CD8-positive, alpha-beta memory T cell (primary cell): ENCODE measurements at regions not wholly inside any gene's neighbourhood (a gene's known extent, or its start where the extent isn't known, plus 50 kb on each side); places are given as distances from the start of the nearest gene placed in this dataset.

ENCODE experiments used
- CTCF ChIA-PET: fragments of 350-600 bp; sonication (Branson Sonifier 250); formaldehyde crosslinking; loops from one replicate; lab custom pipeline; 2021; ENCODE audit warnings: antibody characterized with exemption; lab: Charles Lee
- POLR2A ChIA-PET: fragments of 350-600 bp; sonication (Branson Sonifier 250); formaldehyde crosslinking; loops from one replicate; lab custom pipeline; 2021; ENCODE audit warnings: antibody characterized with exemption; lab: Charles Lee
- DNase-seq, 5 donors: peaks; one replicate each; pipeline versions ENCODE4 v3.0.0 to v3.0.0-alpha.2; 2020 to 2022; ENCODE audit warnings: mixed read lengths in 1 of 5
- H3K27ac ChIP-seq: one replicate; pipeline ENCODE4 v1.7.0; 2013; ENCODE audit warnings: low read depth, mild to moderate bottlenecking, low read length, moderate library complexity
- H3K27me3 ChIP-seq: 2 replicates; pipeline ENCODE4 v1.7.0; 2013; ENCODE audit warnings: low read length, mild to moderate bottlenecking; ENCODE audit not compliant: insufficient read depth, poor library complexity, severe bottlenecking
- H3K36me3 ChIP-seq: 2 replicates; pipeline ENCODE4 v1.7.0; 2013; ENCODE audit warnings: mild to moderate bottlenecking, low read length, moderate library complexity; ENCODE audit not compliant: insufficient read depth
- H3K4me1 ChIP-seq: 2 replicates; pipeline ENCODE4 v1.7.0; 2013; ENCODE audit warnings: mild to moderate bottlenecking, low read length, moderate library complexity; ENCODE audit not compliant: insufficient read depth
- H3K4me3 ChIP-seq: 2 replicates; pipeline ENCODE4 v1.7.0; 2013; ENCODE audit warnings: mild to moderate bottlenecking, low read length
- H3K9me3 ChIP-seq: 2 replicates; pipeline ENCODE4 v1.7.0; 2013; ENCODE audit warnings: mild to moderate bottlenecking, low read length
- H3K27ac Mint-ChIP-seq, 8 donors: one replicate each; pipeline ENCODE4 v1.8.0; 2020 to 2021; ENCODE audit warnings: mixed read lengths in 8 of 8, mild to moderate bottlenecking in 6 of 8, inconsistent platforms in 3 of 8, moderate library complexity in 3 of 8
- H3K27me3 Mint-ChIP-seq, 2 donors: one replicate each; pipeline ENCODE4 v1.8.0; 2020 to 2021; ENCODE audit warnings: mixed read lengths in 2 of 2, mild to moderate bottlenecking in 1 of 2, moderate library complexity in 1 of 2
- H3K36me3 Mint-ChIP-seq, 3 donors: one replicate each; pipeline ENCODE4 v1.8.0; 2020 to 2021; ENCODE audit warnings: mixed read lengths in 3 of 3, inconsistent platforms in 1 of 3, mild to moderate bottlenecking in 1 of 3
- H3K4me1 Mint-ChIP-seq, 3 donors: one replicate each; pipeline ENCODE4 v1.8.0; 2020 to 2021; ENCODE audit warnings: mixed read lengths in 3 of 3, inconsistent platforms in 1 of 3, mild to moderate bottlenecking in 1 of 3
- H3K4me3 Mint-ChIP-seq, 7 donors: one replicate each; pipeline ENCODE4 v1.8.0; 2020 to 2021; ENCODE audit warnings: mixed read lengths in 7 of 7, mild to moderate bottlenecking in 6 of 7, moderate library complexity in 4 of 7, inconsistent platforms in 2 of 7
- H3K9me3 Mint-ChIP-seq, 5 donors: one replicate each; pipeline ENCODE4 v1.8.0; 2020 to 2022; ENCODE audit warnings: mixed read lengths in 5 of 5, mild to moderate bottlenecking in 3 of 5, moderate library complexity in 2 of 5, inconsistent platforms in 1 of 5

DNA sequence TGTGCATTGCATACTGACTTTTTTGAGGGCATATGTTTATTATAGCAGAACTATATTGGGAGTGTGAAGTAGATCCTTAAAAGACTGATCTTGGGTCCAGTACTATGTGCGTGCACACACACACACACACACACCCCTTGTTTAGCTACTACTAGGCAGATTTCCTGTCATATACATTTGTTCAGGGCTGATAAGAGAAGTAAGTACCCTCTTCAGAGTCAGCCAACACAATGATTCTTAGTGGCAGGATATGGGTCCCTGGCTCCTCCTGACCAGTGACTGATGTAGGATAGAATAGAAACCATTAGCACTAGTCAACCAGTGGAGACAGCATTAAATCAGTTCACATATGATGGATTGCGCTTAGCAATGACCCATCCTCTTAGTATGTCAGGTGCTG, 76.2 kb upstream of the MIER3 start:
- Histone ChIP-seq H3K4me1 (no peaks in the 10 kb centered on the region), H3K36me3 (no peaks in the 10 kb centered on the region), H3K4me3 (no peak overlapping the region), H3K27me3 (no peaks in the 10 kb centered on the region), H3K27ac (no peak overlapping the region), H3K9me3 (no peaks in the 10 kb centered on the region)
- Mint-ChIP-seq H3K27ac (no peak overlapping the region), H3K4me1 (peaks cover 8 to 17% (median 13%) of the 10 kb centered on the region in 3 donors), H3K27me3 (peaks cover 2 to 7% of the 10 kb centered on the region in 2 donors), H3K36me3 (peaks cover 0 to 2% (median 0%) of the 10 kb centered on the region in 3 donors), H3K9me3 (peaks cover 0 to 9% (median 0%) of the 10 kb centered on the region in 5 donors), H3K4me3 (no peak overlapping the region)
- CTCF ChIA-PET: no interaction called here
- DNase-seq: no peak
- POLR2A ChIA-PET: no interaction called here

DNA sequence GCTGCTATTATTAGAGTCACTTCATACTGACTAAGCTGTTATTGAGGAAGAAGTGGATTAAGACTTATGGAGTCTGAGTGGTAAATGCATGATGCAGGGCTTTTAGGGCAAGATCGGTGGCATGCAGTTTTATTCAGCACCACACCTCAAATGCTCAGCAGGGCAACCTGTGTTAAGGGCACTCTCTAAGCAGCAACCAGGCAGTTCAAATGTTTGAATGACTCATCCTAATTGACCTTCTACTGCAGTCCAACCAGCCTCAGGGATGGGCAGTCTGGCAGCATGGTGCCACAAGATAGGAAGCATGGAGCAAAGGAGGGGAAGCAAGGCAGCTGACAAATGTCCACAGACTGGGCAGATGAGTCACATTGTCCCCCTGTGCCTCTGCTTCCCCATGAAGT, 80.2 kb upstream of the MIER3 start:
- peaks cover 8 to 17% (median 13%) of the 10 kb centered on the region in 3 donors for H3K4me1 Mint-ChIP-seq
- no peak overlapping the region for H3K4me3 Mint-ChIP-seq
- POLR2A ChIA-PET: no interaction called here
- no peaks in the 10 kb centered on the region for H3K36me3 ChIP-seq
- CTCF ChIA-PET: no interaction called here
- no peaks in the 10 kb centered on the region for H3K27me3 ChIP-seq
- peaks cover 2 to 17% of the 10 kb centered on the region in 2 donors for H3K27me3 Mint-ChIP-seq
- DNase-seq: no peak
- no peaks in the 10 kb centered on the region for H3K9me3 ChIP-seq
- H3K9me3 Mint-ChIP-seq: no peaks in the 10 kb centered on the region
- peak overlapping the region in 1 of 8 donors; percentile 7 for H3K27ac Mint-ChIP-seq
- no peaks in the 10 kb centered on the region for H3K4me1 ChIP-seq
- no peak overlapping the region for H3K4me3 ChIP-seq
- no peak overlapping the region for H3K27ac ChIP-seq
- H3K36me3 Mint-ChIP-seq: peaks cover 0 to 2% (median 0%) of the 10 kb centered on the region in 3 donors

DNA sequence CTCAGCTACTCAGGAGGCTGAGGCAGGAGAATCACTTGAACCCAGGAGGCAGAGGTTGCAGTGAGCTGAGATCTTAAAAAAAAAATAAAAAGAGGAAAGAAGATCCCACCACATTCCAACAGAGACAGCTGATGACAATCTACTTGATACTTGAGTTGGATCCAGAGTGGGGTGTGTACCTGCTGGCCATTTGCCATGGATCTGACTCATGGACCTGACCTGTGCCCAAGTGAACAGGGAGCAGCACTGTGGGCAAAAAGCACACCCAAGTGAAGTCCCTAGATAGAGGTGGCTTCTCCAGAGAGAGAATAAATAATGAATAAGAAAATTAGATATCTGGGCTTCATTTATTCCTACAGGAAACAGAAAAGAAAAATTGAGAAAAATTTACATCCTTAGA, 81.2 kb upstream of the MIER3 start:
- H3K27ac ChIP-seq: no peak overlapping the region
- H3K9me3 ChIP-seq: no peaks in the 10 kb centered on the region
- ChIA-PET POLR2A (no interaction called here), CTCF (no interaction called here)
- H3K36me3 ChIP-seq: no peaks in the 10 kb centered on the region
- Mint-ChIP-seq H3K36me3 (peaks cover 0 to 2% (median 0%) of the 10 kb centered on the region in 3 donors), H3K4me1 (peaks cover 8 to 17% (median 13%) of the 10 kb centered on the region in 3 donors), H3K4me3 (no peak overlapping the region), H3K27ac (no peak overlapping the region), H3K9me3 (no peaks in the 10 kb centered on the region), H3K27me3 (peaks cover 2 to 17% of the 10 kb centered on the region in 2 donors)
- no peak for DNase-seq
- H3K27me3 ChIP-seq: no peaks in the 10 kb centered on the region
- no peak overlapping the region for H3K4me3 ChIP-seq
- H3K4me1 ChIP-seq: no peaks in the 10 kb centered on the region

DNA sequence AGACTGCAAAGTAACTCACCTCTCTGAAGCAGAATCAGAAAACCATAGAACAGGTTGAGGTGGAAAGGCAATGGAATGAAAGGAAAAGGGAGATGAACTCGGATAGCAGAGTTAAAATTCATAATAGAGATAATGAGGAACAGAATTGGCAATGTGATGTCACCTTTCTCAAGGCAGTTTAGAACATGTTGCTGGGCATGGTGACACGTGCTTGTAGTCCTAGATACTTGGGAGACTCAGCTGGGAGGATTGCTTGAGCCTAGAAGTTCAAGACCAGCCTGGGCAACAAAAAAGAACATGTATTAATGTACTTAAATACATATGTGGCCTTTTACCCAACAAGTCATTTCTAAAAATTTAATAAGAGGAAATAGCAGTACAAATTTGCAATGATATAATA, 81.6 kb upstream of the MIER3 start:
- peaks cover 0 to 2% (median 0%) of the 10 kb centered on the region in 3 donors for H3K36me3 Mint-ChIP-seq
- peaks cover 2 to 17% of the 10 kb centered on the region in 2 donors for H3K27me3 Mint-ChIP-seq
- no peak overlapping the region for H3K27ac Mint-ChIP-seq
- CTCF ChIA-PET: no interaction called here
- no peak overlapping the region for H3K4me3 Mint-ChIP-seq
- H3K36me3 ChIP-seq: no peaks in the 10 kb centered on the region
- no peaks in the 10 kb centered on the region for H3K9me3 Mint-ChIP-seq
- POLR2A ChIA-PET: no interaction called here
- no peak overlapping the region for H3K4me3 ChIP-seq
- no peaks in the 10 kb centered on the region for H3K27me3 ChIP-seq
- no peak for DNase-seq
- no peaks in the 10 kb centered on the region for H3K4me1 ChIP-seq
- no peaks in the 10 kb centered on the region for H3K9me3 ChIP-seq
- H3K27ac ChIP-seq: no peak overlapping the region
- H3K4me1 Mint-ChIP-seq: peaks cover 8 to 17% (median 13%) of the 10 kb centered on the region in 3 donors

DNA sequence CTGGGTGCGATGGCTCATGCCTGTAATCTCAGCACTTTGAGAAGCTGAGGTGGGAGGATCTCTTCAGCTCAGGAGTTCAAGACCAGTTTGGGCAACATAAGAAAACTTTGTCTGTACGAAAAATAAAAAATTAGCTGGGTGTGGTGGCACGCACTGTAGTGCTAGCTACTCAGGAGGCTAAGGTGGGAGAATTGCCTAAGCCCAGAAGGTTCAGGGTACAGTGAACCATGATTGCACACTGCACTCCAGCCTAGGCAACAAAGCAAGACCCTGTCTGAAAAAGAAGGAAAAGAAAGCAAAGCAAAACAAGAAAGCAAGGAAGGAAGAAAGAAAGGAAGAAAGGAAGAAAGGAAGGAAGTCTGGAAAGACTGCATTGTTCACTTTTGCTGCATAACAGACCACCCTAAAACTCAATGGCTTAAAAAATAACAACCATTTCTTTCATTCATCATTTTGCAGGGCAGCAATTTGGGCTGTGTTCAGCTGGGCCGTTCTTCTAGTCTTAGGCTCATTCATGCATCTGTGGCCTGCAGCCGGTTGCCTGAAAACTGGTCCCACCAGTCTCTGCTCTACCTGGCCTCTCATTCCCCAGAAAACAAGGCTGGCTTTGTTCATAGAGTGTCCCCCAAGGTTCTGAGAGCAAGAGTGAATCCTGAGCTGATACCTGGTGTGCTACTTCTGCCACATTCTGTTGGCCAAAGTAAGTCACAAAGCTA, 82.4 kb upstream of the MIER3 start:
- no peaks in the 10 kb centered on the region for H3K9me3 Mint-ChIP-seq
- H3K27ac Mint-ChIP-seq: no peak overlapping the region
- no peak for DNase-seq
- ChIA-PET CTCF (no interaction called here), POLR2A (no interaction called here)
- H3K27me3 Mint-ChIP-seq: peaks cover 2 to 17% of the 10 kb centered on the region in 2 donors
- H3K9me3 ChIP-seq: no peaks in the 10 kb centered on the region
- peaks cover 0 to 2% (median 0%) of the 10 kb centered on the region in 3 donors for H3K36me3 Mint-ChIP-seq
- H3K4me3 ChIP-seq: no peak overlapping the region
- H3K27ac ChIP-seq: no peak overlapping the region
- no peaks in the 10 kb centered on the region for H3K36me3 ChIP-seq
- H3K4me1 ChIP-seq: no peaks in the 10 kb centered on the region
- no peak overlapping the region for H3K4me3 Mint-ChIP-seq
- H3K27me3 ChIP-seq: no peaks in the 10 kb centered on the region
- H3K4me1 Mint-ChIP-seq: peaks cover 8 to 17% (median 13%) of the 10 kb centered on the region in 3 donors

DNA sequence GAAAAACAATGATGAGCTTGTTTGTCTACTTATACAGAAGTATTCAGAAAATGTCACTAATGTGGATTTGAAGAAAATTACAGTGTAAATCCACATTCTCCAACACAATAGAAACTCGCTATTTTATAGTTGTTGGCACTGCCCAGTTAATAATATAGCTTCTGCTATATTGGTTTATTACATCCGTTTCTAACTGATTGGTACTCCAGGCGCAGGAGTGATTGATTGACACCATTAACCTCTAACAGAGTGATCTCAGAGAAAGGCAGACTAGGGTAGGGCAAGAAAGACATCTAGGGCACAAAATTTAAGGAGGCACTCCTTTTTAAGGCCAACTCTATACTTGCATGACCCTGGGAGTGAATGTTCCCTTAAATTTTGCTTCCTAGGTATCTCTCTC, 84.0 kb upstream of the MIER3 start:
- Histone ChIP-seq H3K9me3 (no peaks in the 10 kb centered on the region), H3K36me3 (no peaks in the 10 kb centered on the region), H3K27ac (no peak overlapping the region), H3K27me3 (no peaks in the 10 kb centered on the region), H3K4me1 (no peaks in the 10 kb centered on the region), H3K4me3 (no peak overlapping the region)
- Mint-ChIP-seq H3K27me3 (peaks cover 2 to 17% of the 10 kb centered on the region in 2 donors), H3K36me3 (no peaks in the 10 kb centered on the region), H3K9me3 (no peaks in the 10 kb centered on the region), H3K4me1 (peaks cover 3 to 7% (median 5%) of the 10 kb centered on the region in 3 donors), H3K4me3 (no peak overlapping the region), H3K27ac (no peak overlapping the region)
- DNase-seq: no peak
- ChIA-PET CTCF (no interaction called here), POLR2A (no interaction called here)

DNA sequence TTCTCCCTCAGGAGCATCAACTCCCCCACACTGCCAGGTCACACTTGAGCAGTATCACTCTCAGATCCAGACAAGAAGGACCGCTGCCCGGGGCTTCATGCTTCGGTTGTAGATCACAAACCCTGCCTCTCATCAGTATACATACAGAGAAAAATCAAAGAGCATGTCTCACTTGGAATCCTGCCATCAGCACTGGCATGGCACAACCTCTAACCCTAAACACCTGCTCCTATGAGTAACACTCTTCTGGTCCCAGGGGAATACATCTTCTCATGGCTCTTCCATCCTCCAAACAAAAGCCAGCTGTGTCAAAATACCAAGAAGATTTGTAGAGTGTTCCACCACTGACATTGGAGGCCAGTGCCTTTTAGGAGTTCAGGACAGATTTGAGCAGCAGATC, 84.8 kb upstream of the MIER3 start:
- Histone ChIP-seq H3K4me3 (no peak overlapping the region), H3K36me3 (no peaks in the 10 kb centered on the region), H3K27ac (no peak overlapping the region), H3K9me3 (no peaks in the 10 kb centered on the region), H3K4me1 (no peaks in the 10 kb centered on the region), H3K27me3 (no peaks in the 10 kb centered on the region)
- Mint-ChIP-seq H3K4me1 (peaks cover 0 to 1% (median 0%) of the 10 kb centered on the region in 3 donors), H3K4me3 (no peak overlapping the region), H3K27ac (no peak overlapping the region), H3K27me3 (peaks cover 0 to 17% of the 10 kb centered on the region in 2 donors), H3K9me3 (no peaks in the 10 kb centered on the region), H3K36me3 (no peaks in the 10 kb centered on the region)
- no peak for DNase-seq
- CTCF ChIA-PET: no interaction called here
- POLR2A ChIA-PET: no interaction called here

DNA sequence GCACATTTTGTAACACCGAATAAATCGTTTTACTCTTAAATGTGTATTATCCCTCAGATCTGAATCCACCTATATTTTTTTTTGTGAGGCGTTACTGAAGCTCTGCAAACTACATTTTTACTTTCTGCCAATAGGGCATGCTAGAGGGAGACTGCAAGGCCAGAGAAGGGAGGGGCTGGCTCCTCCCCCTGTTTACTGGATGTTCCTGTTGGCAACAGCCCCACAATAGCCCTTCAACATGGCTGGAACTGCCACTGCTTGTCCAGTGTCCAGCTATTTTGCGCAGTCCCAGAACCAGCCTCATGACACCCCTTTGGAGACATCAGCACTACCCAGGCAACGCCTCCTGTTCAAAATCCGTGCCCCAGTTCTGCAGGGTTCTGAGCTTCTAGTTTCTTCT, 85.4 kb upstream of the MIER3 start:
- no peaks in the 10 kb centered on the region for H3K4me1 Mint-ChIP-seq
- H3K36me3 Mint-ChIP-seq: no peaks in the 10 kb centered on the region
- H3K4me1 ChIP-seq: no peaks in the 10 kb centered on the region
- no peaks in the 10 kb centered on the region for H3K9me3 ChIP-seq
- H3K27me3 ChIP-seq: no peaks in the 10 kb centered on the region
- H3K4me3 ChIP-seq: no peak overlapping the region
- ChIA-PET POLR2A (no interaction called here), CTCF (interaction anchor here (0.8 to 1.1 kb wide), 2 partner anchors 137 to 183 kb away, joined by 3 read pairs; no protein-coding TSS in a partner anchor)
- H3K36me3 ChIP-seq: no peaks in the 10 kb centered on the region
- no peak overlapping the region for H3K4me3 Mint-ChIP-seq
- peaks cover 0 to 14% of the 10 kb centered on the region in 2 donors for H3K27me3 Mint-ChIP-seq
- no peak overlapping the region for H3K27ac ChIP-seq
- H3K9me3 Mint-ChIP-seq: no peaks in the 10 kb centered on the region
- DNase-seq: no peak
- H3K27ac Mint-ChIP-seq: no peak overlapping the region
